Body of pancreas (tissue), 4 donors: ENCODE measurements at regions not wholly inside any gene's neighbourhood (a gene's known extent, or its start where the extent isn't known, plus 50 kb on each side); places are given as distances from the start of the nearest gene placed in this dataset.

ENCODE experiments used
- ATAC-seq: fragments of 150-250 bp; one replicate; pipeline ENCODE4 v1.9.1; 2016
- DNase-seq, 4 donors: peaks; one replicate each; pipeline ENCODE4 v3.0.0-alpha.2; 2019
- H3K27ac ChIP-seq, 4 donors: fragments of 200-600 bp; sonication (generic); 1 replicate in 3 of 4; 2 replicates in 1 of 4; pipeline versions ENCODE4 v1.5.1 to v1.6.1; 2016 to 2019; ENCODE audit warnings: mild to moderate bottlenecking in 1 of 4, mixed read lengths in 1 of 4, moderate library complexity in 1 of 4
- H3K27me3 ChIP-seq, 2 donors: fragments of 200-600 bp; sonication (generic); one replicate each; pipeline ENCODE4 v1.6.0; 2016; ENCODE audit warnings: mild to moderate bottlenecking in 1 of 2
- H3K36me3 ChIP-seq, 2 donors: fragments of 200-600 bp; sonication (generic); replicated peaks in 1 of 2; 2 replicates each; pipeline ENCODE4 v1.5.1; 2016; ENCODE audit warnings: low read depth in 2 of 2; ENCODE audit not compliant: insufficient read depth in 1 of 2
- H3K4me1 ChIP-seq: fragments of 200-600 bp; sonication (generic); one replicate; pipeline ENCODE4 v1.6.0; 2016
- H3K4me3 ChIP-seq, 2 donors: fragments of 200-600 bp; sonication (generic); 1 replicate in 1 of 2; 2 replicates in 1 of 2; pipeline ENCODE4 v1.5.1; 2016 to 2019
- H3K9me3 ChIP-seq, 3 donors: fragments of 200-600 bp; sonication (generic); 1 replicate in 2 of 3; 2 replicates in 1 of 3; pipeline ENCODE4 v1.5.1; 2016
- CTCF ChIP-seq, 7 experiments: fragments of 450-650 bp in 4 of 7; fragments of 200-600 bp in 3 of 7; sonication (generic) in 3 of 7; IDR thresholded peaks; one replicate each; pipeline ENCODE4 v1.5.1; 2016 to 2019; ENCODE audit warnings: antibody characterized with exemption in 7 of 7
- POLR2A ChIP-seq, 3 donors: fragments of 450-650 bp; IDR thresholded peaks; one replicate each; pipeline ENCODE4 v1.6.1; 2016; ENCODE audit warnings: antibody characterized with exemption in 3 of 3, mild to moderate bottlenecking in 2 of 3
- WGBS, 2 donors: methylation state at CpG; one replicate each; pipeline ENCODE4 v1.1.5; 2017; 5-methylcytosine and 5-hydroxymethylcytosine counted together
- intact Hi-C: fragments of 100-400 bp; cut with DNase I; formaldehyde crosslinking; loops from one replicate; pipeline ENCODE4 v1.15.1; 2023

- ATAC-seq (no peak), DNase-seq (no peak)
- TF ChIP-seq POLR2A (IDR thresholded peaks at IDR 0.05) (no peak), CTCF (IDR thresholded peaks at IDR 0.05) (no peak)
- 59 to 65% methylated on average over 5 of the region's 5 CpGs for WGBS, 2 donors
- Histone ChIP-seq H3K4me1 (no peaks in the 10 kb centered on the region), H3K27me3 (no peaks in the 10 kb centered on the region), H3K9me3 (no peaks in the 10 kb centered on the region), H3K27ac (no peak overlapping the region), H3K36me3 (no peaks in the 10 kb centered on the region), H3K4me3 (no peak overlapping the region)
- intact Hi-C loops: no loop called here
Observed at GRCh38 chr5:175363300-175363699, 80.7 kb downstream of the DRD1 start.

- intact Hi-C loops: no loop called here
- Histone ChIP-seq H3K4me1 (no peaks in the 10 kb centered on the region), H3K4me3 (no peak overlapping the region), H3K36me3 (no peaks in the 10 kb centered on the region), H3K27me3 (no peaks in the 10 kb centered on the region), H3K9me3 (no peaks in the 10 kb centered on the region), H3K27ac (no peak overlapping the region)
- DNase-seq: no peak
- TF ChIP-seq CTCF (IDR thresholded peaks at IDR 0.05) (no peak), POLR2A (IDR thresholded peaks at IDR 0.05) (no peak)
- WGBS, 2 donors: 74 to 75% methylated on average over 1 of the region's 1 CpG
- no peak for ATAC-seq
Observed at GRCh38 chr5:175357995-175358394, 86.0 kb downstream of the DRD1 start.

- DNase-seq: no peak
- Histone ChIP-seq H3K36me3 (no peaks in the 10 kb centered on the region), H3K27ac (no peak overlapping the region), H3K4me3 (no peak overlapping the region), H3K9me3 (no peaks in the 10 kb centered on the region), H3K27me3 (no peaks in the 10 kb centered on the region), H3K4me1 (no peaks in the 10 kb centered on the region)
- ATAC-seq: no peak
- TF ChIP-seq POLR2A (IDR thresholded peaks at IDR 0.05) (no peak), CTCF (IDR thresholded peaks at IDR 0.05) (no peak)
- 41 to 48% methylated on average over 10 of the region's 10 CpGs for WGBS, 2 donors
- intact Hi-C loops: no loop called here
Observed at GRCh38 chr5:175356428-175356827, 87.6 kb downstream of the DRD1 start.

GRCh38 chr5:175354964-175355363, 89.0 kb downstream of the DRD1 start:
- Histone ChIP-seq H3K36me3 (no peaks in the 10 kb centered on the region), H3K9me3 (no peaks in the 10 kb centered on the region), H3K27ac (no peak overlapping the region), H3K4me1 (no peaks in the 10 kb centered on the region), H3K4me3 (no peak overlapping the region), H3K27me3 (no peaks in the 10 kb centered on the region)
- TF ChIP-seq CTCF (IDR thresholded peaks at IDR 0.05) (no peak), POLR2A (IDR thresholded peaks at IDR 0.05) (no peak)
- intact Hi-C loops: no loop called here
- DNase-seq (no peak), ATAC-seq (no peak)
- WGBS, 2 donors: 48 to 55% methylated on average over 8 of the region's 8 CpGs

GRCh38 chr5:175353926-175354325, 90.1 kb downstream of the DRD1 start:
- H3K27me3 ChIP-seq: no peaks in the 10 kb centered on the region
- TF ChIP-seq CTCF (IDR thresholded peaks at IDR 0.05): no peak
- no peak for TF ChIP-seq POLR2A (IDR thresholded peaks at IDR 0.05)

More at GRCh38 chr5:175353926-175354325, 90.1 kb downstream of the DRD1 start:
- DNase-seq: no peak
- Histone ChIP-seq H3K36me3 (no peaks in the 10 kb centered on the region), H3K4me3 (no peak overlapping the region), H3K9me3 (no peaks in the 10 kb centered on the region), H3K4me1 (no peaks in the 10 kb centered on the region), H3K27ac (no peak overlapping the region)
- ATAC-seq: no peak
- WGBS, 2 donors: 48 to 51% methylated on average over 2 of the region's 2 CpGs
- intact Hi-C loops: no loop called here
